Osteoblast (primary cell): ENCODE measurements at regions not wholly inside any gene's neighbourhood (a gene's known extent, or its start where the extent isn't known, plus 50 kb on each side); places are given as distances from the start of the nearest gene placed in this dataset.
A peak's percentile ranks its signal among the peaks of the same experiment; 100 is the strongest.

Source experiments
- DNase-seq: peaks from one replicate; pipeline ENCODE4 v3.0.0; 2011; ENCODE audit warnings: low spot score, mixed read lengths; ENCODE audit not compliant: insufficient read length; ENCODE audit errors: missing footprints
- H2AFZ ChIP-seq: 2 replicates; pipeline ENCODE4 v1.6.0; 2011; ENCODE audit warnings: mild to moderate bottlenecking, low read length
- H3K27ac ChIP-seq: 2 replicates; pipeline ENCODE4 v1.5.1; 2011; ENCODE audit warnings: mild to moderate bottlenecking, low read depth, low read length, moderate library complexity
- H3K27me3 ChIP-seq: 2 replicates; pipeline ENCODE4 v1.6.0; 2012; ENCODE audit warnings: mild to moderate bottlenecking, control low read depth, inconsistent platforms, low read length, moderate library complexity; ENCODE audit not compliant: insufficient read depth
- H3K36me3 ChIP-seq: 2 replicates; pipeline ENCODE4 v1.5.1; 2011; ENCODE audit warnings: mild to moderate bottlenecking, low read length, control low read depth, moderate library complexity; ENCODE audit not compliant: insufficient read depth
- H3K4me1 ChIP-seq: 2 replicates; pipeline ENCODE4 v1.5.1; 2011; ENCODE audit warnings: mild to moderate bottlenecking, low read length, control low read depth, moderate library complexity; ENCODE audit not compliant: insufficient read depth
- H3K4me2 ChIP-seq: 2 replicates; pipeline ENCODE4 v1.6.0; 2011; ENCODE audit warnings: mild to moderate bottlenecking, low read length; ENCODE audit not compliant: insufficient read depth
- H3K4me3 ChIP-seq: fragments of 200-600 bp; sonication (generic); 3 replicates; pipeline ENCODE4 v1.5.1; 2012; ENCODE audit warnings: mild to moderate bottlenecking, low read length, inconsistent platforms; ENCODE audit not compliant: insufficient read depth
- H3K79me2 ChIP-seq: 2 replicates; pipeline ENCODE4 v1.6.0; 2012; ENCODE audit warnings: mild to moderate bottlenecking, low read length, control low read depth, inconsistent platforms; ENCODE audit not compliant: insufficient read depth
- H3K9me3 ChIP-seq: 2 replicates; pipeline ENCODE4 v1.5.1; 2011; ENCODE audit warnings: low read depth, low read length, control low read depth
- H4K20me1 ChIP-seq: 2 replicates; pipeline ENCODE4 v1.6.0; 2012; ENCODE audit warnings: mild to moderate bottlenecking, low read length, control low read depth; ENCODE audit not compliant: insufficient read depth
- TF ChIP-seq, protein P1 (sequence below): IDR thresholded peaks from 2 replicates; pipeline ENCODE4 v1.5.1; 2011; ENCODE audit warnings: mild to moderate bottlenecking, low read depth, low read length, moderate library complexity; ENCODE audit errors: extremely low read depth

DNA sequence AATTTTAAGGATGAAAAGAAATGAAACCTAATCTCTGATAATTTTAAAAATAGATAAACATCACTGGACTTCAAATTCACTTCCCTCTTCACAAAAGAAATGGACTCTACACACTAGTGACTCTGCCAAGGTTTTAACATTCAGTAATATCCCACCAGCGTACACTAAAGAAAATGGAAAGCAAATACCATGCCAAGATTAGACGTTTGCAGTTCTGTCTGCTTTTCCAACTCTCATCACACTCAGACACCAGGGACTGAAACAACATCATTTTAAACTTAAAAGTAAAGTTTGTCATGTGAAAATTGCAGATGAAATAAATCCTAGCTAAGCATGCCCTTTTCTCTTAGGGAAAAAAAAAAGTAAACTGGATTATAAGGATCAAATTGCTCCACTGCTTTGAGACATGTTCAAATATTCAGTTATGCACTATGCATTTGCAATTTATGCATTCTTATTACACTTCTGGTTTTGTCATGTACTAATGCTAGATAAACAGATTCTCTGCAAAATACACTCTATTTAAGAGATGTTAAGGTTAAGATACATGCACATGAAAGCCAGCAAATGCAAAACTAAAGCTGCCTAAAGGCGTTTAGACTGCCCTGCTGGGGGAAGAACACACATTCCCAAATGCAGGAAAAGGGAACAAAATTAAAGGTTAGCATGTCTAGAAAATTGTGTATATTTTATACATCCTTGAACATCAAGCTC is 534.4 kb upstream of the EPHA5 start:
- no peaks in the 10 kb centered on the region for H4K20me1 ChIP-seq
- no peaks in the 10 kb centered on the region for H3K27me3 ChIP-seq
- no peak overlapping the region for H3K27ac ChIP-seq
- no peaks in the 10 kb centered on the region for H3K9me3 ChIP-seq
- H3K4me2 ChIP-seq, result no peak overlapping the region
- no peaks in the 10 kb centered on the region for H3K4me1 ChIP-seq
- H2AFZ ChIP-seq, result peak overlapping the region; percentile 26
- H3K36me3 ChIP-seq, result no peaks in the 10 kb centered on the region
- peak; percentile 23 for DNase-seq
- TF ChIP-seq, protein P1, sequence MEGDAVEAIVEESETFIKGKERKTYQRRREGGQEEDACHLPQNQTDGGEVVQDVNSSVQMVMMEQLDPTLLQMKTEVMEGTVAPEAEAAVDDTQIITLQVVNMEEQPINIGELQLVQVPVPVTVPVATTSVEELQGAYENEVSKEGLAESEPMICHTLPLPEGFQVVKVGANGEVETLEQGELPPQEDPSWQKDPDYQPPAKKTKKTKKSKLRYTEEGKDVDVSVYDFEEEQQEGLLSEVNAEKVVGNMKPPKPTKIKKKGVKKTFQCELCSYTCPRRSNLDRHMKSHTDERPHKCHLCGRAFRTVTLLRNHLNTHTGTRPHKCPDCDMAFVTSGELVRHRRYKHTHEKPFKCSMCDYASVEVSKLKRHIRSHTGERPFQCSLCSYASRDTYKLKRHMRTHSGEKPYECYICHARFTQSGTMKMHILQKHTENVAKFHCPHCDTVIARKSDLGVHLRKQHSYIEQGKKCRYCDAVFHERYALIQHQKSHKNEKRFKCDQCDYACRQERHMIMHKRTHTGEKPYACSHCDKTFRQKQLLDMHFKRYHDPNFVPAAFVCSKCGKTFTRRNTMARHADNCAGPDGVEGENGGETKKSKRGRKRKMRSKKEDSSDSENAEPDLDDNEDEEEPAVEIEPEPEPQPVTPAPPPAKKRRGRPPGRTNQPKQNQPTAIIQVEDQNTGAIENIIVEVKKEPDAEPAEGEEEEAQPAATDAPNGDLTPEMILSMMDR, result no peak
- no peak overlapping the region for H3K4me3 ChIP-seq
- H3K79me2 ChIP-seq, result no peaks in the 10 kb centered on the region

DNA sequence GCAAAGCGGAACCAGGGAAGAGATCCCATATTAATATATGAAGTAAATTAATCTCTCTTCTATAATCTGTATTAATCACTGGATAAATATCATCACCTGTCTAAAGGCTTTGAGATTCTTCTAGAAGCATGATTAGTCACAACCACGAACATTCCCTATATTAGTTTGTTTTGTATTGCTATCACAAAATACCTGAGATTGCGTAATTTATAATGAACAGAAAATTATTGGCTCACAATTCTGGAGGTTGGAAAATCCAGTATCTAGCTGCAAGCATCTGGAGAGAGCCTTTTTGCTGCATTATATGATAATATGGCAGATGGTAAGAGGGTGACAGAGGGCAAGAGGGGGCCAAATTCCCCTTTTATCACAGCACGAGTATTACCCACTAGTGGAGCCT is 532.6 kb upstream of the EPHA5 start:
- Histone ChIP-seq H3K4me3 (no peak overlapping the region), H3K9me3 (no peaks in the 10 kb centered on the region), H3K4me1 (no peaks in the 10 kb centered on the region), H2AFZ (no peak overlapping the region), H4K20me1 (no peaks in the 10 kb centered on the region), H3K79me2 (no peaks in the 10 kb centered on the region), H3K27me3 (no peaks in the 10 kb centered on the region), H3K27ac (no peak overlapping the region), H3K36me3 (no peaks in the 10 kb centered on the region), H3K4me2 (no peak overlapping the region)
- no peak for DNase-seq
- TF ChIP-seq, protein P1, result no peak

DNA sequence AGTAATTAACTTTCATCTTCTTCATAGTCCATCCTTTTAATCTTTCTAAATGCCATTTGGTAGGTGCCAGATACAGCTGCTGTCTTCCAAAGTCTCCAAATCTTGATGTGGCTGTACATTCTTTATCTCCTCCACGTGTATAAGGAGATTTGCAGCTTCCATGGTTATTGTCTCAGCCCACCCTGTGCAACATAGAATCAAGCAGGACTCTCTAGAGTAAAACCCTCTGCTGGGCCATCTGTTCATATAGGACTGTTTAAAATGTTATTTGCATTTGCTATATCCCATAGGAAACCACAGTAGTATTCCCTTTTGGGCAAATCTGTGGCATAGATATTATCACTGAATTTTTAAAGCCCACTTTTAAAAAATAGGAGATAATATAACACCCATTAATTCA is 527.2 kb upstream of the EPHA5 start:
- Histone ChIP-seq H3K4me3 (no peak overlapping the region), H2AFZ (no peak overlapping the region), H3K4me2 (no peak overlapping the region), H4K20me1 (no peaks in the 10 kb centered on the region), H3K9me3 (no peaks in the 10 kb centered on the region), H3K4me1 (no peaks in the 10 kb centered on the region), H3K36me3 (no peaks in the 10 kb centered on the region), H3K27ac (no peak overlapping the region), H3K79me2 (no peaks in the 10 kb centered on the region), H3K27me3 (no peaks in the 10 kb centered on the region)
- DNase-seq, result no peak
- TF ChIP-seq, protein P1, result no peak

DNA sequence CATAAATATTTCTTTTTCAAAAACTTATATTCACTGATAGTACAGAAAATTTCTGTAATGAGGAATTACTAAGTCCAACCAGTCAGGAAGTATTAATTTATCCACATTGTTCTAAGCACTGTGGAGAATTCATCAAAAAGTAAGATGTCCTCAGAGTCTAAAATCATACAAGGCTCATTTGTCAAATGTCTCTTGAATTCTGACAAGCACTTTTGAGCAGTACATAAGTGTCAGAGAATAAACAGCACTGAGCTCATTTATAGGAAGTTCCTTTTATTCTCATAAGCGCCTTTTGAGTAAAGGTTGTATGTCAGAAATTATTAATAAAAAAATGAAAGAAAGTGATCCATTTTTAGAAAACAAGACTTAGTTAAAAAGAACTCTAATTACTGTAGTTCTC is 523.2 kb upstream of the EPHA5 start:
- TF ChIP-seq, protein P1, result no peak
- no peaks in the 10 kb centered on the region for H3K79me2 ChIP-seq
- no peaks in the 10 kb centered on the region for H3K36me3 ChIP-seq
- no peak overlapping the region for H3K4me2 ChIP-seq
- H4K20me1 ChIP-seq, result no peaks in the 10 kb centered on the region
- H3K4me3 ChIP-seq, result no peak overlapping the region
- DNase-seq, result no peak
- H3K27me3 ChIP-seq, result no peaks in the 10 kb centered on the region
- H2AFZ ChIP-seq, result no peak overlapping the region
- no peaks in the 10 kb centered on the region for H3K4me1 ChIP-seq
- H3K27ac ChIP-seq, result no peak overlapping the region
- no peaks in the 10 kb centered on the region for H3K9me3 ChIP-seq
